GM12878 (cell line): ENCODE measurements at regions not wholly inside any gene's neighbourhood (a gene's known extent, or its start where the extent isn't known, plus 50 kb on each side); places are given as distances from the start of the nearest gene placed in this dataset.
A peak's percentile ranks its signal among the peaks of the same experiment; 100 is the strongest.

Source experiments
- ATAC-seq: fragments of 200-7000 bp; cut with Tn5 transposase; 3 replicates; pipeline ENCODE4 v1.9.1; 2020; ENCODE audit warnings: mild to moderate bottlenecking, moderate library complexity
- BruUV-seq: library from RNA; stranded (reverse); fragments of 400-500 nt; replicated peaks from 2 replicates; lab custom pipeline; 2021; lab: Mats Ljungman, UMichigan
- CTCF ChIA-PET: fragments of 300-600 bp; sonication (Branson Sonifier 250); formaldehyde crosslinking; extraction: SDS; loops from one replicate; lab custom pipeline; 2021; ENCODE audit warnings: inconsistent platforms; lab: Yijun Ruan, JAX
- POLR2A ChIA-PET: fragments of 350-600 bp; formaldehyde crosslinking; extraction: SDS; loops from one replicate; lab custom pipeline; 2021; ENCODE audit warnings: inconsistent platforms; lab: Charles Lee
- RAD21 ChIA-PET: fragments of 300-600 bp; sonication (Branson Sonifier 250); formaldehyde crosslinking; loops from one replicate; lab custom pipeline; 2023; ENCODE audit warnings: antibody characterized with exemption; ENCODE audit not compliant: unreplicated experiment; lab: Charles Lee
- SMC1A ChIA-PET: fragments of 300-600 bp; sonication (Branson Sonifier 250); formaldehyde crosslinking; loops from one replicate; lab custom pipeline; 2023; ENCODE audit not compliant: unreplicated experiment, uncharacterized antibody; lab: Charles Lee
- DNase-seq: peaks from one replicate; pipeline ENCODE4 v3.0.0-alpha.2; 2011; ENCODE audit warnings: low read depth, low spot score
- FAIRE-seq: peaks from 3 replicates; lab custom pipeline; 2011; peaks lifted over from hg19 to GRCh38; lab: Jason Lieb, UNC
- H2AFZ ChIP-seq: 2 replicates; pipeline ENCODE4 v1.6.0; 2011; ENCODE audit warnings: low read depth, low read length, control low read depth; ENCODE audit not compliant: control insufficient read depth
- H3K27ac ChIP-seq: 2 replicates; pipeline ENCODE4 v1.5.1; 2011; ENCODE audit warnings: control low read depth; ENCODE audit not compliant: control insufficient read depth, insufficient read depth
- H3K27me3 ChIP-seq, 2 experiments: replicated peaks in 1 of 2; 2 replicates each; pipeline versions ENCODE4 v1.6.0 to v1.6.1; 2011; ENCODE audit warnings: low read length in 1 of 2; ENCODE audit not compliant: control insufficient read depth in 2 of 2, insufficient read depth in 2 of 2
- H3K36me3 ChIP-seq, 2 experiments: 2 replicates each; pipeline ENCODE4 v1.5.1; 2011; ENCODE audit warnings: low read length in 1 of 2; ENCODE audit not compliant: control insufficient read depth in 2 of 2, insufficient read depth in 2 of 2
- H3K4me1 ChIP-seq: 2 replicates; pipeline ENCODE4 v1.6.1; 2011; ENCODE audit warnings: mild to moderate bottlenecking, low read length, moderate library complexity, mixed read lengths; ENCODE audit not compliant: control insufficient read depth, insufficient read depth
- H3K4me2 ChIP-seq: 2 replicates; pipeline ENCODE4 v1.6.0; 2011; ENCODE audit warnings: control low read depth; ENCODE audit not compliant: control insufficient read depth, insufficient read depth
- H3K4me3 ChIP-seq: fragments of 200-600 bp; sonication (generic); 2 replicates; pipeline ENCODE4 v1.5.1; 2016
- H3K79me2 ChIP-seq: 2 replicates; pipeline ENCODE4 v1.6.0; 2011; ENCODE audit warnings: low read length; ENCODE audit not compliant: control insufficient read depth, insufficient read depth
- H3K9ac ChIP-seq: 2 replicates; pipeline ENCODE4 v1.8.0; 2011; ENCODE audit warnings: low read length, control low read depth, mixed read lengths; ENCODE audit not compliant: control insufficient read depth, insufficient read depth
- H3K9me3 ChIP-seq: replicated peaks from 3 replicates; pipeline ENCODE4 v1.5.1; 2011; ENCODE audit warnings: mild to moderate bottlenecking, low read length; ENCODE audit not compliant: control insufficient read depth, insufficient read depth
- H4K20me1 ChIP-seq: 2 replicates; pipeline ENCODE4 v1.6.0; 2011; ENCODE audit not compliant: control insufficient read depth, insufficient read depth
- BACH1 ChIP-seq: fragments of 450-650 bp; IDR thresholded peaks from 2 replicates; pipeline ENCODE4 v1.6.1; 2017; ENCODE audit warnings: mild to moderate bottlenecking, borderline replicate concordance
- CBX5 ChIP-seq: sonication (generic); IDR thresholded peaks from 2 replicates; pipeline ENCODE4 v1.6.1; 2016; ENCODE audit warnings: low read depth, moderate library complexity, mild to moderate bottlenecking, inconsistent platforms
- CHD1 ChIP-seq: IDR thresholded peaks from 2 replicates; pipeline ENCODE4 v1.6.1; 2012; ENCODE audit warnings: low read depth, low read length, improper control_type of control experiment
- NFIC ChIP-seq: IDR thresholded peaks from 2 replicates; pipeline ENCODE4 v1.6.1; 2012; ENCODE audit warnings: low read depth, mild to moderate bottlenecking, inconsistent platforms, low read length, moderate library complexity
- POLR2AphosphoS5 ChIP-seq: IDR thresholded peaks from 2 replicates; pipeline ENCODE4 v1.6.1; 2011; ENCODE audit warnings: mild to moderate bottlenecking, low read length, inconsistent platforms
- RAD21 ChIP-seq: IDR thresholded peaks from 2 replicates; pipeline ENCODE4 v1.6.1; 2011; ENCODE audit warnings: mild to moderate bottlenecking, low read depth, low read length, moderate library complexity; ENCODE audit not compliant: insufficient read depth
- RFX5 ChIP-seq: IDR thresholded peaks from 2 replicates; pipeline ENCODE4 v1.6.1; 2011; ENCODE audit warnings: low read depth, low read length, improper control_type of control experiment
- SPI1 ChIP-seq: IDR thresholded peaks from 2 replicates; pipeline ENCODE4 v1.6.1; 2011; ENCODE audit warnings: low read depth, mild to moderate bottlenecking, low read length, moderate library complexity, borderline replicate concordance; ENCODE audit not compliant: insufficient read depth
- WGBS: methylation state at CpG from one replicate; pipeline ENCODE4 v1.1.6; 2016; ENCODE audit warnings: low lambda C conversion rate; ENCODE audit not compliant: insufficient replicate concordance, insufficient coverage; ENCODE audit errors: missing lambda C conversion rate; 5-methylcytosine and 5-hydroxymethylcytosine counted together
- in situ Hi-C: fragments of 300-500 bp; cut with MboI; formaldehyde crosslinking; loops from 9 replicates; pipeline ENCODE4 v1.14.3; 2018; ENCODE audit warnings: mixed read lengths
- intact Hi-C: fragments of 100-400 bp; cut with micrococcal nuclease; formaldehyde crosslinking; loops from one replicate; pipeline ENCODE4 v1.14.2; 2022; ENCODE audit not compliant: unreplicated experiment
- TF ChIP-seq, protein P1 (sequence below): fragments of 450-650 bp; formaldehyde crosslinking; IDR thresholded peaks from 2 replicates; pipeline ENCODE4 v1.4.0; 2020; ENCODE audit warnings: mild to moderate bottlenecking, moderate library complexity
- TF ChIP-seq, protein P2 (sequence below): IDR thresholded peaks from 2 replicates; pipeline ENCODE4 v1.6.1; 2012; ENCODE audit warnings: low read depth, low read length, improper control_type of control experiment
- TF ChIP-seq, protein P3 (sequence below): fragments of 450-650 bp; IDR thresholded peaks from 2 replicates; pipeline ENCODE4 v1.6.1; 2014; ENCODE audit warnings: mild to moderate bottlenecking
- TF ChIP-seq, protein P4 (sequence below): IDR thresholded peaks from 2 replicates; pipeline ENCODE4 v1.6.1; 2012; ENCODE audit warnings: mild to moderate bottlenecking, low read depth, low read length

DNA sequence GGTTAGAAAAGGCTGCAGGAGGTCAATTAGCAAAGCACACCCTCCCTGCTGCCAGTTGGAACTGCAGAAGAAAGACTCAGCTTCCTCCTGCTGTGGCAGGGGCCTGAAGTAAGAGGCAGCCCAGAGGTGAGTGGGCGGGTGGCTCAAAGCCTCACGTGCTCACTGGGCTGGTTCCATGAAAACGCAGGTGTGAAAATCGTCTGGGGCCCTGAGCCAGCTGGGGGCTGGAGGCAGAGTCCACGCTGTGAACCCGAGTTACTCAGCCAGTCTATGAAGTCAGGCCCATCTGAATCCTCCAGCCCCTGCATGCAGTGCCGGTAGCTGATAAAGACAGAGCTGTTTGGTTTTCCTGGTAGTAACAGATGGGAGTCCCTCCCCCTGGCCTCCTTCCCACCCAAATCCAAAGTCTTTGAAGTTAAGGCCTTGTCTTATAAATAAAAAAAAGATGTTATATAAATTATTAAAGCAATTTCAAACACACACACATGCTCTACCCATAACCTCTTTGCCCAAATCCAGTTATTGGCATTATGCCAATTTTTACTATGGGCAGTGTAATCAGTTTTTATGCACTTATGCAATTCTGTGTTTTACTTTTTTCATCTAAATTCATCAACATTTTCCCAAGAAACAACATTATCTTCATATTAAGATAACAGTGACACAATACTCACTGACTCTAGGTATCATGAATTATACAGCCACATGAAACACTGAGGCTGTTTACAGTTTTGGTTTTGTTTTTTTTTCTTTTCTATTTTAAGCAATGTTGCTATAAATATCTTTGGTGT, 57.9 kb upstream of the PNMA1 start:
- in situ Hi-C loops: loop anchor here (25.0 kb wide), 2 partner anchors 1490 to 1765 kb away; no protein-coding TSS in a partner anchor
- H3K4me3 ChIP-seq: peak overlapping the region; percentile 65; the same call in 1 of the 2 replicates
- BruUV-seq: TSS peak; percentile 50
- no peak for TF ChIP-seq SPI1
- TF ChIP-seq RAD21: no peak
- TF ChIP-seq, protein P1, sequence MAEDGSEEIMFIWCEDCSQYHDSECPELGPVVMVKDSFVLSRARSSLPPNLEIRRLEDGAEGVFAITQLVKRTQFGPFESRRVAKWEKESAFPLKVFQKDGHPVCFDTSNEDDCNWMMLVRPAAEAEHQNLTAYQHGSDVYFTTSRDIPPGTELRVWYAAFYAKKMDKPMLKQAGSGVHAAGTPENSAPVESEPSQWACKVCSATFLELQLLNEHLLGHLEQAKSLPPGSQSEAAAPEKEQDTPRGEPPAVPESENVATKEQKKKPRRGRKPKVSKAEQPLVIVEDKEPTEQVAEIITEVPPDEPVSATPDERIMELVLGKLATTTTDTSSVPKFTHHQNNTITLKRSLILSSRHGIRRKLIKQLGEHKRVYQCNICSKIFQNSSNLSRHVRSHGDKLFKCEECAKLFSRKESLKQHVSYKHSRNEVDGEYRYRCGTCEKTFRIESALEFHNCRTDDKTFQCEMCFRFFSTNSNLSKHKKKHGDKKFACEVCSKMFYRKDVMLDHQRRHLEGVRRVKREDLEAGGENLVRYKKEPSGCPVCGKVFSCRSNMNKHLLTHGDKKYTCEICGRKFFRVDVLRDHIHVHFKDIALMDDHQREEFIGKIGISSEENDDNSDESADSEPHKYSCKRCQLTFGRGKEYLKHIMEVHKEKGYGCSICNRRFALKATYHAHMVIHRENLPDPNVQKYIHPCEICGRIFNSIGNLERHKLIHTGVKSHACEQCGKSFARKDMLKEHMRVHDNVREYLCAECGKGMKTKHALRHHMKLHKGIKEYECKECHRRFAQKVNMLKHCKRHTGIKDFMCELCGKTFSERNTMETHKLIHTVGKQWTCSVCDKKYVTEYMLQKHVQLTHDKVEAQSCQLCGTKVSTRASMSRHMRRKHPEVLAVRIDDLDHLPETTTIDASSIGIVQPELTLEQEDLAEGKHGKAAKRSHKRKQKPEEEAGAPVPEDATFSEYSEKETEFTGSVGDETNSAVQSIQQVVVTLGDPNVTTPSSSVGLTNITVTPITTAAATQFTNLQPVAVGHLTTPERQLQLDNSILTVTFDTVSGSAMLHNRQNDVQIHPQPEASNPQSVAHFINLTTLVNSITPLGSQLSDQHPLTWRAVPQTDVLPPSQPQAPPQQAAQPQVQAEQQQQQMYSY (CRISPR knock-in tag): no peak
- TF ChIP-seq, protein P2, sequence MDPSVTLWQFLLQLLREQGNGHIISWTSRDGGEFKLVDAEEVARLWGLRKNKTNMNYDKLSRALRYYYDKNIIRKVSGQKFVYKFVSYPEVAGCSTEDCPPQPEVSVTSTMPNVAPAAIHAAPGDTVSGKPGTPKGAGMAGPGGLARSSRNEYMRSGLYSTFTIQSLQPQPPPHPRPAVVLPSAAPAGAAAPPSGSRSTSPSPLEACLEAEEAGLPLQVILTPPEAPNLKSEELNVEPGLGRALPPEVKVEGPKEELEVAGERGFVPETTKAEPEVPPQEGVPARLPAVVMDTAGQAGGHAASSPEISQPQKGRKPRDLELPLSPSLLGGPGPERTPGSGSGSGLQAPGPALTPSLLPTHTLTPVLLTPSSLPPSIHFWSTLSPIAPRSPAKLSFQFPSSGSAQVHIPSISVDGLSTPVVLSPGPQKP: no peak
- TF ChIP-seq, protein P3, sequence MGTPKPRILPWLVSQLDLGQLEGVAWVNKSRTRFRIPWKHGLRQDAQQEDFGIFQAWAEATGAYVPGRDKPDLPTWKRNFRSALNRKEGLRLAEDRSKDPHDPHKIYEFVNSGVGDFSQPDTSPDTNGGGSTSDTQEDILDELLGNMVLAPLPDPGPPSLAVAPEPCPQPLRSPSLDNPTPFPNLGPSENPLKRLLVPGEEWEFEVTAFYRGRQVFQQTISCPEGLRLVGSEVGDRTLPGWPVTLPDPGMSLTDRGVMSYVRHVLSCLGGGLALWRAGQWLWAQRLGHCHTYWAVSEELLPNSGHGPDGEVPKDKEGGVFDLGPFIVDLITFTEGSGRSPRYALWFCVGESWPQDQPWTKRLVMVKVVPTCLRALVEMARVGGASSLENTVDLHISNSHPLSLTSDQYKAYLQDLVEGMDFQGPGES: no peak
- TF ChIP-seq CHD1: 0 out of 2 replicates have a peak, but pooled peaks have one; percentile 54
- TF ChIP-seq POLR2AphosphoS5: peak; percentile 92
- TF ChIP-seq RFX5: no peak
- peak; percentile 51; the same call in 1 of the 2 replicates for TF ChIP-seq BACH1
- TF ChIP-seq, protein P4, sequence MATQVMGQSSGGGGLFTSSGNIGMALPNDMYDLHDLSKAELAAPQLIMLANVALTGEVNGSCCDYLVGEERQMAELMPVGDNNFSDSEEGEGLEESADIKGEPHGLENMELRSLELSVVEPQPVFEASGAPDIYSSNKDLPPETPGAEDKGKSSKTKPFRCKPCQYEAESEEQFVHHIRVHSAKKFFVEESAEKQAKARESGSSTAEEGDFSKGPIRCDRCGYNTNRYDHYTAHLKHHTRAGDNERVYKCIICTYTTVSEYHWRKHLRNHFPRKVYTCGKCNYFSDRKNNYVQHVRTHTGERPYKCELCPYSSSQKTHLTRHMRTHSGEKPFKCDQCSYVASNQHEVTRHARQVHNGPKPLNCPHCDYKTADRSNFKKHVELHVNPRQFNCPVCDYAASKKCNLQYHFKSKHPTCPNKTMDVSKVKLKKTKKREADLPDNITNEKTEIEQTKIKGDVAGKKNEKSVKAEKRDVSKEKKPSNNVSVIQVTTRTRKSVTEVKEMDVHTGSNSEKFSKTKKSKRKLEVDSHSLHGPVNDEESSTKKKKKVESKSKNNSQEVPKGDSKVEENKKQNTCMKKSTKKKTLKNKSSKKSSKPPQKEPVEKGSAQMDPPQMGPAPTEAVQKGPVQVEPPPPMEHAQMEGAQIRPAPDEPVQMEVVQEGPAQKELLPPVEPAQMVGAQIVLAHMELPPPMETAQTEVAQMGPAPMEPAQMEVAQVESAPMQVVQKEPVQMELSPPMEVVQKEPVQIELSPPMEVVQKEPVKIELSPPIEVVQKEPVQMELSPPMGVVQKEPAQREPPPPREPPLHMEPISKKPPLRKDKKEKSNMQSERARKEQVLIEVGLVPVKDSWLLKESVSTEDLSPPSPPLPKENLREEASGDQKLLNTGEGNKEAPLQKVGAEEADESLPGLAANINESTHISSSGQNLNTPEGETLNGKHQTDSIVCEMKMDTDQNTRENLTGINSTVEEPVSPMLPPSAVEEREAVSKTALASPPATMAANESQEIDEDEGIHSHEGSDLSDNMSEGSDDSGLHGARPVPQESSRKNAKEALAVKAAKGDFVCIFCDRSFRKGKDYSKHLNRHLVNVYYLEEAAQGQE: no peak
- peak; percentile 14; the same call in 1 of the 2 replicates for TF ChIP-seq NFIC
- 0 out of 2 replicates have a peak, but pooled peaks have one; percentile 57 for TF ChIP-seq CBX5

More for the DNA sequence above, 57.9 kb upstream of the PNMA1 start:
- Histone ChIP-seq H3K36me3 (no peaks in the 10 kb centered on the region), H3K4me1 (peaks cover 71% of the 10 kb centered on the region), H3K27me3 (no peaks in the 10 kb centered on the region), H2AFZ (no peak overlapping the region), H3K4me2 (peak overlapping the region; percentile 97), H3K9me3 (no peaks in the 10 kb centered on the region), H3K79me2 (peaks cover 90% of the 10 kb centered on the region), H3K27ac (peak overlapping the region; percentile 93), H4K20me1 (no peaks in the 10 kb centered on the region), H3K9ac (peak overlapping the region; percentile 52; the same call in 1 of the 2 replicates)
- intact Hi-C loops: loop anchor here (1.0 kb wide), 1 partner anchor 8 kb away; no protein-coding TSS in a partner anchor
- ChIA-PET POLR2A (interaction anchor here (0.6 to 13.1 kb wide), 6 partner anchors 13 to 242 kb away, joined by 3 to 260 read pairs (median 4); a partner anchor contains a TSS), RAD21 (interaction anchor here (0.5 to 25.9 kb wide), 12 partner anchors 5 to 301 kb away, joined by 3 to 710 read pairs (median 4); a partner anchor contains a TSS), SMC1A (interaction anchor here (0.7 to 14.3 kb wide), 11 partner anchors 12 to 58 kb away, joined by 3 to 280 read pairs (median 6); partner anchors contain the start of gene PNMA1), CTCF (interaction anchor here (0.7 to 10.3 kb wide), 11 partner anchors 10 to 57 kb away, joined by 3 to 91 read pairs (median 13); a partner anchor contains a TSS)
- 1% methylated on average over 7 of the region's 7 CpGs for WGBS
- FAIRE-seq (peak; percentile 85), DNase-seq (peak; percentile 85), ATAC-seq (peak; percentile 76)
